ENCODE measurements at regions not wholly inside any gene's neighbourhood (a gene's known extent, or its start where the extent isn't known, plus 50 kb on each side); places are given as distances from the start of the nearest gene placed in this dataset.

GRCh38 chr7:131867461-131867860 lies 311.0 kb upstream of the PODXL start:
- in situ Hi-C loops (cut with MboI; ENCODE audit: low sequenced_read_pairs), result no loop called here
- no peak overlapping the region for H4K8ac ChIP-seq (ENCODE audit: low read depth in 2 of 2, low read length in 2 of 2)
- no peaks in the 10 kb centered on the region for H4K20me1 ChIP-seq (ENCODE audit: insufficient read depth, low read length)
- H3K4me1 ChIP-seq (ENCODE audit: control insufficient read depth, insufficient read depth, low read length), result no peaks in the 10 kb centered on the region
- no peak overlapping the region for H2BK20ac ChIP-seq (ENCODE audit: low read depth, low read length)
- ChIA-PET POLR2A (ENCODE audit: unreplicated experiment) (no interaction called here), CTCF (no interaction called here)
- no peak overlapping the region for H3K4me3 ChIP-seq (ENCODE audit: insufficient read depth, low read depth, low read length)
- H3K56ac ChIP-seq (ENCODE audit: extremely low read depth, insufficient read depth, low read length), result no peak overlapping the region
- no peak overlapping the region for H3K14ac ChIP-seq (replicated peaks; ENCODE audit: low read depth, low read length)
- H3K4me2 ChIP-seq (ENCODE audit: low read depth, low read length), result no peak overlapping the region
- H3K9ac ChIP-seq (ENCODE audit: low read depth, low read length), result no peak overlapping the region
- no peak overlapping the region for H3K4ac ChIP-seq (ENCODE audit: low read depth, low read length)
- H3K9me3 ChIP-seq (ENCODE audit: control insufficient read depth, insufficient read depth, low read length), result no peaks in the 10 kb centered on the region
- H3K18ac ChIP-seq (ENCODE audit: low read depth, low read length), result no peak overlapping the region
- dilution Hi-C loops (cut with HindIII; ENCODE audit: low sequenced_read_pairs, unreplicated experiment), result no loop called here
- no peak overlapping the region for H2AK9ac ChIP-seq (replicated peaks; ENCODE audit: low read depth, low read length, poor library complexity)
- BruUV-seq (replicated peaks), result no TSS peak
- TF ChIP-seq BHLHE40 (IDR thresholded peaks at IDR 0.05; ENCODE audit: low read depth, low read length), result no peak
- TF ChIP-seq USF2 (IDR thresholded peaks at IDR 0.05; ENCODE audit: low read depth, low read length), result no peak
- no peak for TF ChIP-seq NFE2L2 (IDR thresholded peaks at IDR 0.05; ENCODE audit: low read depth, low read length)
- TF ChIP-seq CEBPB (IDR thresholded peaks at IDR 0.05; ENCODE audit: low read depth, low read length), result no peak
- TF ChIP-seq RAD21 (IDR thresholded peaks at IDR 0.05; ENCODE audit: low read length), result no peak
- no peak for TF ChIP-seq MXI1 (IDR thresholded peaks at IDR 0.05; ENCODE audit: borderline replicate concordance, low read depth, low read length)
- TF ChIP-seq ELK1 (IDR thresholded peaks at IDR 0.05; ENCODE audit: borderline replicate concordance, low read depth, low read length), result no peak
- no peak for TF ChIP-seq SMC3 (IDR thresholded peaks at IDR 0.05; ENCODE audit: low read depth, low read length)
- no peak for TF ChIP-seq RFX5 (IDR thresholded peaks at IDR 0.05; ENCODE audit: low read depth, low read length)
- no peak for TF ChIP-seq POLR2A (IDR thresholded peaks at IDR 0.05; ENCODE audit: low read depth, low read length)
- no peak for TF ChIP-seq RCOR1 (IDR thresholded peaks at IDR 0.05; ENCODE audit: insufficient replicate concordance, low read length)
- no peaks in the 10 kb centered on the region for H3K27me3 ChIP-seq (ENCODE audit: control insufficient read depth, insufficient read depth, low read length)
- no peak overlapping the region for H4K91ac ChIP-seq (ENCODE audit: insufficient read depth, low read depth, low read length)
- H3K27ac ChIP-seq (ENCODE audit: insufficient read depth, low read length), result no peak overlapping the region
- H3K79me1 ChIP-seq (ENCODE audit: low read depth in 1 of 2, low read length in 2 of 2), result no peaks in the 10 kb centered on the region
- H3K9me1 ChIP-seq (ENCODE audit: insufficient read depth, low read length), result no peaks in the 10 kb centered on the region
- H4K5ac ChIP-seq (ENCODE audit: low read depth, low read length), result no peak overlapping the region
- DNase-seq (no peak), ATAC-seq (ENCODE audit: low read depth) (no peak)
- WGBS, 2 experiments (ENCODE audit: extremely low coverage in 2 of 2, insufficient read length in 1 of 2), result no CpG with 5 or more reads among the region's 4 CpGs
- H2BK120ac ChIP-seq (ENCODE audit: low read depth, low read length), result no peak overlapping the region
- H2AFZ ChIP-seq (replicated peaks; ENCODE audit: low read length, poor library complexity), result no peak overlapping the region
- no peak overlapping the region for H3K23ac ChIP-seq (ENCODE audit: low read depth, low read length)
- H2BK15ac ChIP-seq (ENCODE audit: low read depth, low read length), result no peak overlapping the region
- no peak overlapping the region for H2AK5ac ChIP-seq (ENCODE audit: low read depth, low read length)
- no peak overlapping the region for H2BK5ac ChIP-seq (ENCODE audit: low read depth, low read length, poor library complexity, severe bottlenecking)
- no peaks in the 10 kb centered on the region for H3K36me3 ChIP-seq (ENCODE audit: control insufficient read depth, insufficient read depth, low read length)
- intact Hi-C loops (cut with micrococcal nuclease), result no loop called here

Measured in IMR-90 (cell line).